ENCODE measurements at regions not wholly inside any gene's neighbourhood (a gene's known extent, or its start where the extent isn't known, plus 50 kb on each side); places are given as distances from the start of the nearest gene placed in this dataset.
"Not testable (repeated sequence)": the region's sequence is repeated elsewhere in the genome, so short reads cannot be mapped to it uniquely, and the experiment has no call there.

DNA sequence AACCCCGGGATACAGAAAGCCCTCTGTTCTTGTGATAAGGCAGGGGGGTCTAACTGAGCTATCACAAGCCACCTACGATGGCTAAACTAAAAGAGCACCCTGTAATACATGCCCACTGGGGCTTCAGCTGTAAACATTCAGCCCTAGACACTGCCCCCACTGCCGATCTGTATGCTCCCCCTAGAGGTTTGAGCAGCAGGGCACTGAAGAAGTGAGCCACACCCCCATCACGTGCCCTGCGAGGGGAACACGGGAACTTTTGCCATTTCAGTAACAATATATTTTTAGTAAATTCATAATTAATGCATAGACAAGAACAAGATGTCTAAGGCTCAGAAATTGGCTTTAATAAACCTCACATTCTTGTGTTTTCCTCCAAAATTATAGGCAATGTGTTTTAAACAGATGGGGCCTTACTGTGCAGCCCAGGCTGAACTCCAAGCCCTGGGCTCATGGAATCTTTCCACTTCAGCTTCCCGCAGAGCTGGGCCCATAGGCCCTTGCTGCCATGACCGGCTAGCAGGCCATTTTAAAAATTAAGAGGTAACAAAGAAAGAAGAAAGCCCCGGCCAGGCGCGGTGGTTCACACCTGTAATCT is 235.3 kb upstream of the SFRP2 start:
- no peaks in the 10 kb centered on the region for H4K20me1 ChIP-seq (ENCODE audit: control insufficient read depth, insufficient read depth)
- H3K36me3 ChIP-seq (ENCODE audit: control insufficient read depth in 2 of 2, insufficient read depth in 2 of 2, low read length in 1 of 2) = no peaks in the 10 kb centered on the region
- H3K4me3 ChIP-seq = no peak overlapping the region
- no peak for FAIRE-seq
- H3K9ac ChIP-seq (ENCODE audit: control insufficient read depth, insufficient read depth, low read length) = no peak overlapping the region
- intact Hi-C loops (cut with micrococcal nuclease; ENCODE audit: unreplicated experiment) = no loop called here
- no peaks in the 10 kb centered on the region; a peak in 1 of 4 replicates for H3K27me3 ChIP-seq (replicated peaks in 1 of 2; ENCODE audit: control insufficient read depth in 2 of 2, insufficient read depth in 2 of 2, low read length in 1 of 2)
- DNase-seq (ENCODE audit: low read depth, low spot score) = no peak
- no peaks in the 10 kb centered on the region for H3K9me3 ChIP-seq (replicated peaks; ENCODE audit: control insufficient read depth, insufficient read depth, low read length)
- peak; percentile 67; the same call in 2 of the 3 replicates for ATAC-seq
- no TSS peak for BruUV-seq (replicated peaks)
- no peak overlapping the region for H3K4me2 ChIP-seq (ENCODE audit: control insufficient read depth, insufficient read depth)
- H3K4me1 ChIP-seq (ENCODE audit: control insufficient read depth, insufficient read depth, low read length) = no peaks in the 10 kb centered on the region
- TF ChIP-seq ELK1 (IDR thresholded peaks at IDR 0.05; ENCODE audit: low read depth, low read length) (no peak), BHLHE40 (IDR thresholded peaks at IDR 0.05; ENCODE audit: borderline replicate concordance in 1 of 2, low read depth in 2 of 2, low read length in 1 of 2) (0 out of 4 replicates have a peak, but pooled peaks of 1 of the 2 experiments have one; percentile 23), SP1 (IDR thresholded peaks at IDR 0.05; ENCODE audit: low read depth, low read length) (no peak), RAD21 (IDR thresholded peaks at IDR 0.05; ENCODE audit: insufficient read depth, low read depth, low read length) (peak; percentile 32; the same call in 1 of the 2 replicates)
- TF ChIP-seq, protein P1, sequence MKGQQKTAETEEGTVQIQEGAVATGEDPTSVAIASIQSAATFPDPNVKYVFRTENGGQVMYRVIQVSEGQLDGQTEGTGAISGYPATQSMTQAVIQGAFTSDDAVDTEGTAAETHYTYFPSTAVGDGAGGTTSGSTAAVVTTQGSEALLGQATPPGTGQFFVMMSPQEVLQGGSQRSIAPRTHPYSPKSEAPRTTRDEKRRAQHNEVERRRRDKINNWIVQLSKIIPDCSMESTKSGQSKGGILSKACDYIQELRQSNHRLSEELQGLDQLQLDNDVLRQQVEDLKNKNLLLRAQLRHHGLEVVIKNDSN (IDR thresholded peaks at IDR 0.05; ENCODE audit: borderline replicate concordance, extremely low read length, insufficient read depth, low read depth, low read length) = peak; percentile 28
- TF ChIP-seq, protein P2, sequence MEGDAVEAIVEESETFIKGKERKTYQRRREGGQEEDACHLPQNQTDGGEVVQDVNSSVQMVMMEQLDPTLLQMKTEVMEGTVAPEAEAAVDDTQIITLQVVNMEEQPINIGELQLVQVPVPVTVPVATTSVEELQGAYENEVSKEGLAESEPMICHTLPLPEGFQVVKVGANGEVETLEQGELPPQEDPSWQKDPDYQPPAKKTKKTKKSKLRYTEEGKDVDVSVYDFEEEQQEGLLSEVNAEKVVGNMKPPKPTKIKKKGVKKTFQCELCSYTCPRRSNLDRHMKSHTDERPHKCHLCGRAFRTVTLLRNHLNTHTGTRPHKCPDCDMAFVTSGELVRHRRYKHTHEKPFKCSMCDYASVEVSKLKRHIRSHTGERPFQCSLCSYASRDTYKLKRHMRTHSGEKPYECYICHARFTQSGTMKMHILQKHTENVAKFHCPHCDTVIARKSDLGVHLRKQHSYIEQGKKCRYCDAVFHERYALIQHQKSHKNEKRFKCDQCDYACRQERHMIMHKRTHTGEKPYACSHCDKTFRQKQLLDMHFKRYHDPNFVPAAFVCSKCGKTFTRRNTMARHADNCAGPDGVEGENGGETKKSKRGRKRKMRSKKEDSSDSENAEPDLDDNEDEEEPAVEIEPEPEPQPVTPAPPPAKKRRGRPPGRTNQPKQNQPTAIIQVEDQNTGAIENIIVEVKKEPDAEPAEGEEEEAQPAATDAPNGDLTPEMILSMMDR (IDR thresholded peaks at IDR 0.05 in 2 of 3, conservative IDR thresholded peaks at IDR 0.05 in 1 of 3; ENCODE audit: control insufficient read depth in 2 of 3, extremely low read depth in 1 of 3, insufficient read depth in 1 of 3, low read depth in 3 of 3, low read length in 3 of 3) = 0 out of 6 replicates have a peak, but pooled peaks of 1 of the 3 experiments have one; percentile 20
- H3K79me2 ChIP-seq (ENCODE audit: control insufficient read depth, insufficient read depth, low read length) = no peaks in the 10 kb centered on the region
- CTCF ChIA-PET = no interaction called here
- H3K27ac ChIP-seq (ENCODE audit: control insufficient read depth, insufficient read depth) = no peak overlapping the region
- in situ Hi-C loops (cut with MboI) = no loop called here
- RAD21 ChIA-PET (ENCODE audit: unreplicated experiment) = no interaction called here
- H2AFZ ChIP-seq (ENCODE audit: control insufficient read depth, low read depth, low read length) = no peak overlapping the region
- 32% methylated on average over 11 of the region's 11 CpGs for WGBS (ENCODE audit: insufficient coverage, insufficient replicate concordance, low lambda C conversion rate, missing lambda C conversion rate)
- POLR2A ChIA-PET = no interaction called here
- SMC1A ChIA-PET (ENCODE audit: uncharacterized antibody, unreplicated experiment) = no interaction called here

DNA sequence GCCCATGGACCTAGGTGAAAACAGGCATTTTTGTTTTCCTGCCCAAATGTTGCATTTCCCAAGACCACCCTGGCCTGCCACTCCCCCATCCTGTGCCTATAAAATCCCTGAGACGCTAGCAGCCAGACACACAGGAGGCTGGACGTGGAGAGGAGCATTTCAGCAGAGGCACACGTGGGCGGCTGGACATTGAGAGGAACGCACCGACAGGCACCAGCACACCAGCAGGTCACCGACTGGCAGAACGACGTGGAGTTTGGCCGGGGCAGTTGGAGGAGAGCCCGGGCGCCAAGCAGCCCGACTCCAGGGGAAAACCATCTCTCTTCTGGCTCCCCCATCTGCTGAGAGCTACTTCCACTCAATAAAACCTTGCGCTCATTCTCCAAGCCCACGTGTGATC is 234.8 kb upstream of the SFRP2 start:
- H3K27ac ChIP-seq (ENCODE audit: control insufficient read depth, insufficient read depth); H2AFZ ChIP-seq (ENCODE audit: control insufficient read depth, low read depth, low read length); H3K4me3 ChIP-seq; H3K36me3 ChIP-seq (ENCODE audit: control insufficient read depth in 2 of 2, insufficient read depth in 2 of 2, low read length in 1 of 2); BruUV-seq (replicated peaks); ATAC-seq; SMC1A ChIA-PET (ENCODE audit: uncharacterized antibody, unreplicated experiment); FAIRE-seq; H3K4me2 ChIP-seq (ENCODE audit: control insufficient read depth, insufficient read depth); H3K4me1 ChIP-seq (ENCODE audit: control insufficient read depth, insufficient read depth, low read length); RAD21 ChIA-PET (ENCODE audit: unreplicated experiment); DNase-seq (ENCODE audit: low read depth, low spot score); intact Hi-C loops (cut with micrococcal nuclease; ENCODE audit: unreplicated experiment); in situ Hi-C loops (cut with MboI); CTCF ChIA-PET; H3K9me3 ChIP-seq (replicated peaks; ENCODE audit: control insufficient read depth, insufficient read depth, low read length); H3K79me2 ChIP-seq (ENCODE audit: control insufficient read depth, insufficient read depth, low read length); H3K9ac ChIP-seq (ENCODE audit: control insufficient read depth, insufficient read depth, low read length); POLR2A ChIA-PET; H4K20me1 ChIP-seq (ENCODE audit: control insufficient read depth, insufficient read depth); H3K27me3 ChIP-seq (replicated peaks in 1 of 2; ENCODE audit: control insufficient read depth in 2 of 2, insufficient read depth in 2 of 2, low read length in 1 of 2): not testable (repeated sequence)
- 46% methylated on average over 15 of the region's 15 CpGs for WGBS (ENCODE audit: insufficient coverage, insufficient replicate concordance, low lambda C conversion rate, missing lambda C conversion rate)
